GM23248 (cell line): ENCODE measurements at regions not wholly inside any gene's neighbourhood (a gene's known extent, or its start where the extent isn't known, plus 50 kb on each side); places are given as distances from the start of the nearest gene placed in this dataset.

Experiments
- DNase-seq: peaks from one replicate; pipeline ENCODE4 v3.0.0-alpha.2; 2015
- H2AFZ ChIP-seq: fragments of 200-600 bp; sonication (generic); 2 replicates; pipeline ENCODE4 v1.6.1; 2016; ENCODE audit warnings: antibody characterized with exemption
- H3F3A ChIP-seq: fragments of 200-600 bp; sonication (generic); 2 replicates; pipeline ENCODE4 v1.6.1; 2016; ENCODE audit warnings: mild to moderate bottlenecking, antibody characterized with exemption, mixed run types; ENCODE audit not compliant: insufficient read depth
- H3K27ac ChIP-seq: fragments of 200-600 bp; sonication (generic); 2 replicates; pipeline ENCODE4 v1.5.1; 2016; ENCODE audit warnings: mild to moderate bottlenecking
- H3K27me3 ChIP-seq: fragments of 200-600 bp; sonication (generic); replicated peaks from 2 replicates; pipeline ENCODE4 v1.6.1; 2016; ENCODE audit warnings: mild to moderate bottlenecking; ENCODE audit not compliant: insufficient read depth
- H3K36me3 ChIP-seq: fragments of 200-600 bp; sonication (generic); 2 replicates; pipeline ENCODE4 v1.6.1; 2016; ENCODE audit warnings: low read depth, mild to moderate bottlenecking
- H3K4me1 ChIP-seq: fragments of 200-600 bp; sonication (generic); 2 replicates; pipeline ENCODE4 v1.6.1; 2016; ENCODE audit warnings: mild to moderate bottlenecking; ENCODE audit not compliant: insufficient read depth
- H3K4me2 ChIP-seq: fragments of 200-600 bp; sonication (generic); one replicate; pipeline ENCODE4 v1.6.1; 2016; ENCODE audit warnings: mild to moderate bottlenecking; ENCODE audit not compliant: unreplicated experiment
- H3K4me3 ChIP-seq: fragments of 200-600 bp; sonication (generic); 2 replicates; pipeline ENCODE4 v1.5.1; 2016; ENCODE audit warnings: mild to moderate bottlenecking
- H3K79me2 ChIP-seq: fragments of 200-600 bp; sonication (generic); 2 replicates; pipeline ENCODE4 v1.6.1; 2016; ENCODE audit warnings: mild to moderate bottlenecking; ENCODE audit not compliant: insufficient read depth
- H3K9ac ChIP-seq: fragments of 200-600 bp; sonication (generic); 2 replicates; pipeline ENCODE4 v1.6.1; 2016; ENCODE audit warnings: mild to moderate bottlenecking
- H3K9me2 ChIP-seq: fragments of 200-600 bp; sonication (generic); 2 replicates; pipeline ENCODE4 v1.6.1; 2016; ENCODE audit warnings: mixed run types, mild to moderate bottlenecking, moderate library complexity; ENCODE audit not compliant: insufficient read depth
- H3K9me3 ChIP-seq: fragments of 200-600 bp; sonication (generic); one replicate; pipeline ENCODE4 v1.6.1; 2017; ENCODE audit warnings: low read depth
- H4K20me1 ChIP-seq: fragments of 200-600 bp; sonication (generic); 2 replicates; pipeline ENCODE4 v1.6.0; 2016; ENCODE audit not compliant: insufficient read depth
- EZH2 ChIP-seq: fragments of 200-600 bp; sonication (generic); IDR thresholded peaks from 2 replicates; pipeline ENCODE4 v1.6.1; 2018; ENCODE audit warnings: antibody characterized with exemption, mild to moderate bottlenecking; ENCODE audit not compliant: insufficient read depth, poor library complexity, severe bottlenecking
- EZH2phosphoT487 ChIP-seq: fragments of 200-600 bp; sonication (generic); IDR thresholded peaks from 2 replicates; pipeline ENCODE4 v1.6.1; 2018; ENCODE audit warnings: antibody characterized with exemption, moderate library complexity, mild to moderate bottlenecking, low read depth; ENCODE audit not compliant: insufficient read depth
- WGBS, 2 experiments: methylation state at CpG; one replicate each; pipeline ENCODE4 v1.1.6; 2015 to 2017; ENCODE audit warnings: low lambda C conversion rate in 2 of 2, low coverage in 1 of 2; ENCODE audit errors: missing lambda C conversion rate in 2 of 2; 5-methylcytosine and 5-hydroxymethylcytosine counted together
- in situ Hi-C: fragments of 300-500 bp; cut with MboI; formaldehyde crosslinking; loops from 2 replicates; pipeline ENCODE4 v1.15.0; 2020

DNA sequence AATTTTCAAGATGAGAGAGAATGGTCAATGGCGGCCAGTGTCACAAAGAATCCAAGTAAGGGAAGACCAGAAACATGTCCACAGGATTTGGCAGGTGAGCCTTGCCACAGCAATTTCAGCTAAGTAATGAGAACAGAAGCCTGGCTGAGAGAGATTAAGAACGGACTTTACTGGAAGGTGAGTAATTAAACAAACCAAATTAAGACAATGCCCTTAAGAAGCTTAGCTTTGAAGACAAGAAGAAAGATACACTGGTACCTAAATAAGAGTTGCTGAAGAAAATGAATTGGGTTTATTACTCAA is 145.4 kb upstream of the PLEKHG7 start:
- Histone ChIP-seq H3K9me3 (no peaks in the 10 kb centered on the region), H3K4me2 (no peak overlapping the region), H3K4me3 (no peak overlapping the region), H3K27me3 (no peaks in the 10 kb centered on the region), H3K4me1 (peaks cover 29% of the 10 kb centered on the region), H3K36me3 (no peaks in the 10 kb centered on the region), H3K9me2 (no peaks in the 10 kb centered on the region), H3K9ac (no peak overlapping the region), H3F3A (no peaks in the 10 kb centered on the region; the same call in 1 of the 2 replicates), H3K27ac (no peak overlapping the region), H3K79me2 (no peaks in the 10 kb centered on the region), H4K20me1 (no peaks in the 10 kb centered on the region), H2AFZ (no peak overlapping the region)
- 95 to 100% methylated on average over 2 of the region's 2 CpGs for WGBS, 2 experiments
- in situ Hi-C loops: loop anchor here (25.0 kb wide), 1 partner anchor 745 kb away; no protein-coding TSS in a partner anchor
- TF ChIP-seq EZH2phosphoT487 (no peak), EZH2 (no peak)
- DNase-seq: no peak

DNA sequence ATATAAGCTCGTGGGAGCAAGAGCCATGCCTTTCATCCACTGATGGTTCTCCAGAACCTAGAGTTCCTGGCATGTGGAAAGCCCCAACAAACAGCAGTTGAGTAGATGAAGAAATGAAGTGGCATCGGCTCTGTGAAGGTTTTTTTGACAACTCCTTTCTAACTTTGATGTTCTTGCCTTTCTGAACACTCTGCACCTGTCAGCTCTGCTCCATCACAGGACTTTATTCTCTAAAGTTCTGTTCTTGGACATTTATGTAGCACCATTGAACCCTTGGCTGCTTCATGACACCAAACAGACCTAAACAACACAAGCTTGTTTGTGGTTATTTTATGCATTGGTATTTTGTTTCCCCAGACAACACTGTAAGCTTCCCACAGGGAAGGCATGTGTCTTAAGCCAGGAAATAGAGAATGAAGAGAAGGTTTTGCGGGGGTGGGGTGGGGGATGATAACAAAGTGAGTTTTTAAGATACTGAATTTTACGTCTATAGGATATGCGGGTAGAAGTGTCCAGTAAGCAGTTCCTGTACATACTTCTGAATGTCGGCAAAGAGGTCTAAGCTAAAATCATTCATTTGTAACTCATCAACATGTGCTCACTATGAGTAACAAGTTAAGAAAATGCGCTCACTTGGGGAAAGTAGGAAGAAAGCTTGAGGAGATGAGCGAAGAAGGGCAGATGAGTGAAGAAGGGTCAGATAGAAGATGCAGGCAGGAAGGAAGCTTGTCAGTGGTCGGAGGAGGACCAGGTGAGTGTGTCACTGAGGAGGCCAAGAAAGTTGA is 146.0 kb upstream of the PLEKHG7 start:
- H3K9ac ChIP-seq: no peak overlapping the region
- H3F3A ChIP-seq: no peaks in the 10 kb centered on the region; the same call in 1 of the 2 replicates
- TF ChIP-seq EZH2phosphoT487 (no peak), EZH2 (no peak)
- H4K20me1 ChIP-seq: no peaks in the 10 kb centered on the region
- no peaks in the 10 kb centered on the region for H3K79me2 ChIP-seq
- H3K27ac ChIP-seq: no peak overlapping the region
- H3K4me3 ChIP-seq: no peak overlapping the region
- in situ Hi-C loops: loop anchor here (25.0 kb wide), 1 partner anchor 745 kb away; no protein-coding TSS in a partner anchor
- no peak for DNase-seq
- no peaks in the 10 kb centered on the region for H3K36me3 ChIP-seq
- H3K9me2 ChIP-seq: no peaks in the 10 kb centered on the region
- 89 to 93% methylated on average over 9 of the region's 9 CpGs for WGBS, 2 experiments
- H2AFZ ChIP-seq: no peak overlapping the region
- H3K27me3 ChIP-seq: no peaks in the 10 kb centered on the region
- H3K4me1 ChIP-seq: peaks cover 29% of the 10 kb centered on the region
- H3K4me2 ChIP-seq: no peak overlapping the region
- H3K9me3 ChIP-seq: no peaks in the 10 kb centered on the region

DNA sequence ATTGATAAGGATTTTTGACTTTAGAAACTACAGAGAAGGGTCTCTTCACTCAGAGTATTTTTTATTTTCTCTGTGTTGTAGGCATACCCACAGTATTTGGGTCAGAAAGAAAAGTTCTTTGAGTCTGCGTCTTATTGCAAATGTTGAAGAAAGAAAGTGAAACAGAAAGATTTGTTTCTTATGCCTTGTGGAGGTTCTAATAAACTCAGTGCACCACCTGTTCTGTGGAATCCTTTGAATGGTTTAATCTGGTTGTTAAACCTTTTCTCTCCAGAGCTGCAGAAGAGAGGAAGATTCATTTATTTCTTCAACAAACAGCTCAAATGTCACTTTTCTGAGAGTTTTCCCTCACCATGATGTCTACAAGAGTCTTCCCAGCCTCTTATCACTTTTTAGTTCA is 146.6 kb upstream of the PLEKHG7 start:
- no peak for TF ChIP-seq EZH2phosphoT487
- no peak for TF ChIP-seq EZH2
- Histone ChIP-seq H2AFZ (no peak overlapping the region), H4K20me1 (no peaks in the 10 kb centered on the region), H3K79me2 (no peaks in the 10 kb centered on the region), H3K9me2 (no peaks in the 10 kb centered on the region), H3K27ac (no peak overlapping the region), H3K9me3 (no peaks in the 10 kb centered on the region), H3K9ac (no peak overlapping the region), H3K4me2 (no peak overlapping the region), H3K4me3 (no peak overlapping the region), H3F3A (peaks cover 5% of the 10 kb centered on the region; the same call in 1 of the 2 replicates), H3K4me1 (peaks cover 28% of the 10 kb centered on the region), H3K36me3 (no peaks in the 10 kb centered on the region), H3K27me3 (no peaks in the 10 kb centered on the region)
- WGBS, 2 experiments: 93 to 96% methylated on average over 1 of the region's 1 CpG
- in situ Hi-C loops: loop anchor here (25.0 kb wide), 1 partner anchor 744 kb away; no protein-coding TSS in a partner anchor
- no peak for DNase-seq

DNA sequence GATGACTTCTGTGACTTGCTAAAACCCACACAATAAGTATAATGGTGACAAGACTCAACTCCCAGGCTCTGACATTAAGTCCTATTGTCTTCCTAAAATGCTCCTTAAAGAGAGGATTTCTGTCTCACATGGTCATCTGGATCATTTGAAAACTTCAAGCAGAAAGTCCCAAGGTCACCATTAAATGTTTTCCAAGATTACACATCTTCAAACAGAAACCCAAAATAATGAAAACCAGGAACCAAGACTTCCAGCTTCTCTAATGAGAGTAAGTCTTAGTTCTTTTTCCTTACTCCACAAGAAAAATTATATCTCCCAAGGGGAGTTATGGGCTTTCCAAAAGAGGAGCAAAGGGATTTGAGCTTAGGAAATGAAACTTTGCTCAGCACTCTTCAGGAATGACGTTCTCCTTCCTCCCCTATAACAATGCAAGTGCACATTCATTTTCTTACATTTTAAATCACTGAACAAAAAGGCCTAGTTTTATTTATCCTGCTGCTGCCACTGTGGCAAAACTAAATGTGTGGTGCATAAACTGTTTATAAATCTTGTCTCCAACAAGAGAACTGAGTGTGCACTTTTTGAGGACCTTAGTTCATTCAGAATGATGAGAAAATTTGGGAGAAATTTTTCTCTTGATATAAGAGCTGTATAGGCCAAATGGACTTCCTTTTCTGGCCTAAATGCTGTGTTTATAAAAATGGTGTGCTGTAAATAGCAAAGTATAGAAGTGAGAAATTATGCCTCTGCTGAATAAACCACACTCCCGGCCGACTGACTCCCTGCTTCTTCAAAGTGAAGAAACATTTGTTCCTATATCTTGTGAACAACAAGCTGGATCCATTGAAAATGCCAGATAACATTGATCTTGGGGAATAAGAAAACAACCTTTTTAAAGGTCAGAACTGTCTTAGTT is 148.4 kb upstream of the PLEKHG7 start:
- in situ Hi-C loops: loop anchor here (25.0 kb wide), 1 partner anchor 742 kb away; no protein-coding TSS in a partner anchor

More for the DNA sequence above, 148.4 kb upstream of the PLEKHG7 start:
- Histone ChIP-seq H3K9me3 (no peaks in the 10 kb centered on the region), H3K27me3 (no peaks in the 10 kb centered on the region), H3K27ac (no peak overlapping the region), H4K20me1 (no peaks in the 10 kb centered on the region), H3K4me2 (no peak overlapping the region), H3K4me3 (no peak overlapping the region), H3K9me2 (no peaks in the 10 kb centered on the region), H2AFZ (no peak overlapping the region), H3K36me3 (no peaks in the 10 kb centered on the region), H3K9ac (no peak overlapping the region), H3K4me1 (peaks cover 26% of the 10 kb centered on the region), H3K79me2 (no peaks in the 10 kb centered on the region), H3F3A (0 out of 2 replicates have a peak, but pooled peaks cover 5% of the 10 kb centered on the region)
- TF ChIP-seq EZH2 (no peak), EZH2phosphoT487 (no peak)
- DNase-seq: no peak
- 80 to 84% methylated on average over 3 of the region's 3 CpGs for WGBS, 2 experiments
